ENCODE measurements at regions not wholly inside any gene's neighbourhood (a gene's known extent, or its start where the extent isn't known, plus 50 kb on each side); places are given as distances from the start of the nearest gene placed in this dataset.
A peak's percentile ranks its signal among the peaks of the same experiment; 100 is the strongest.

DNA sequence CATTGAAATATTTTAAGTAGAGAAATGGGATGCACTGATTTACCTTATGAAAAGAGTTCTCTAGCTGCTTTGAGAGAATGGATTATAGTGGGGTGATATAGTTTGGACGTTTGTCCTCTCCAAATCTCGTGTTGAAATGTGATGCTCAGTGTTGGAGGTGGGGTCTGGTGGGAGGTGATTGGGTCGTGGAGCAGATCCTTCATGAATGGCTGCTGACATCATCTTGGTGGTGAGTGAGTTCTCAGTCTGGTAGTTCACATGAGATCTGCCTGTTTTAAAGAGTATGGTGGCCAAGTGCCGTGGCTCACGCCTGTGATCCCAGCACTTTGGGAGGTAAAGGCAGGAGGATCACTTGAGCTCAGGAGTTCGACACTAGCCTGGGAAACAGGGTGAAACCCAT is 58.7 kb upstream of the SH3RF3 start:
- intact Hi-C loops (cut with DNase I), result no loop called here
- DNase-seq, result peak in 2 of 42 donors; percentile 10 to 21

DNA sequence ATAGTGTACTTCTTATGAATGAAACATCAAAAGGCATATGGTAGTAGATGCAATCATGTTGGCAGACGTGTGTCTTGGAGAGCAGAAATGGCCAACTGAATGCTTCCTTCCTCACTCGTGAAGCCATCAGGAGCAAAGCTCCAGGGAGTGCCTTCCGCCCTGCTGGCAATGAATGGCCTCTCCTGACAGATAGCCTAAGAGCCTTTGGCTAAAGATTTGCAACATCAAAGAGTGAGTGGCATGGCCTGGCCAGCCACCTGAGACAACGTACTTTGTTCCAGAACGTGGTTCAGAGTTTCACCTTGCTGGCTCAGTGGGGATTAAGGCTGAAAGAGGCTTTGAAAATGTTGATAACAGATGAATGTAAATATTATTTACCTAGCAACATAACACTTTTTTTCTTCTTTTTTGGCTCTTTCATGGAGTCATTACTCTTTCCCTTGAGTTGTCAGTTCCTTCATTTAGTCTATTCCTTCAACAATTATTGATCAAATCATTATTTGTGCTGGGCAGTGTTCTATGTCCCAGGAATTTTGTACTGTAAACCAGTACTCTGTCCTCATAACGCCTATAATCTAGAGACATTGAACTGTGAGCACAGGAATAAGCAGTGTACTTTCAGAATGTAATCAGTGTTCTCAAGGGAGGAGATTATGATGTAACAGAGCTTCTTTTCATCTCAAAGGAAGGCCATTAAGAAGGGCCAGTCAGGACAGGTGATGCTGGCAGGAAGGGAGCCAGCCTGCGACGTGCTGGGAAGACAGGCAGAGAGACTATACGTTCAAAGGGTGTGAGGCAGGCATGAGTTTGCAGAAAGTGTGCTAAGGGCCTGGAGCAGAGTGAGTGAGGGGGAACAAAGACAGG is 59.4 kb upstream of the SH3RF3 start:
- peak in 1 of 42 donors; percentile 20 for DNase-seq
- intact Hi-C loops (cut with DNase I), result no loop called here

DNA sequence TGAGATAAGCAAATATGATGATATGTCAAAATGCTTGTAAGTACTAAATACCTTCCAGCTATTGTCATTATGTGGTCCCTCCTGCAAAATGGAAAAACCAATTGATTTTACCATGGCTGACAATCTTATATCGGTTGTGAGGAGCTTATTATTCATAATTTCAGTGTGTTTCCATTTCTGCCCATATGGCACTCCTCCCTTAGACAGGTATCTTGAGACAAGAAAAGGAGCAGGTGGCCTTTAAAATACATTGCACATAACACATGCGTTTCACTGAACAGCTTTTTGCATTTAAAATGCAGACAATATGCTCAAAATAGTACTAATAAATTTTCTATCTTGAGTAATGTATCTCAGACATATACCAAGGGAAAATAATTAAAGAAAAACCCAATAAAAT is 60.2 kb upstream of the SH3RF3 start:
- intact Hi-C loops (cut with DNase I), result no loop called here
- no peak for DNase-seq

DNA sequence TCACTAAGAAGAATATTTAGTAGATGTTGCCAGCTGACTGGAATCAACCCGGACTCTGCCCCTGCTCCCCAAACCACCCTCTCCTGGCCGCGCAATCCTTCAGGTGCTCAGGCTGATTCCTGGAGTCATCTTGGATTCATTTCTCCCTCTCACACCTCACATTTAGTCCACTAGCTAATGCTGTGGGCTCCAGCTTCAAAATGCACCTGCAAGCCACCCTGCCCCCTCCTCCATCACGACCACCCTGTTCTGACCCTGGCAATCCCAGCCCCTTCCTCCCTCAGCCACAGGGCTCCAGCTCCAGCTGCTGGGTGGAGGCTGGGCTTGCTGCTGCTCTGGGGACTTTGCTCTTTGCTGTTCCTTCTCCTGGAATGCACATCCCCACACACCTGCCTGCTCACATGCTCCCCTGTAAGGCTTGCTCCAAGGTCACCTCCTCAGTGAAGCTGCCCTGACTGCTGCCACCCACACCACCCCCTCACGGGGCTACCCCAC is 61.3 kb upstream of the SH3RF3 start:
- intact Hi-C loops (cut with DNase I), result no loop called here
- no peak for DNase-seq

DNA sequence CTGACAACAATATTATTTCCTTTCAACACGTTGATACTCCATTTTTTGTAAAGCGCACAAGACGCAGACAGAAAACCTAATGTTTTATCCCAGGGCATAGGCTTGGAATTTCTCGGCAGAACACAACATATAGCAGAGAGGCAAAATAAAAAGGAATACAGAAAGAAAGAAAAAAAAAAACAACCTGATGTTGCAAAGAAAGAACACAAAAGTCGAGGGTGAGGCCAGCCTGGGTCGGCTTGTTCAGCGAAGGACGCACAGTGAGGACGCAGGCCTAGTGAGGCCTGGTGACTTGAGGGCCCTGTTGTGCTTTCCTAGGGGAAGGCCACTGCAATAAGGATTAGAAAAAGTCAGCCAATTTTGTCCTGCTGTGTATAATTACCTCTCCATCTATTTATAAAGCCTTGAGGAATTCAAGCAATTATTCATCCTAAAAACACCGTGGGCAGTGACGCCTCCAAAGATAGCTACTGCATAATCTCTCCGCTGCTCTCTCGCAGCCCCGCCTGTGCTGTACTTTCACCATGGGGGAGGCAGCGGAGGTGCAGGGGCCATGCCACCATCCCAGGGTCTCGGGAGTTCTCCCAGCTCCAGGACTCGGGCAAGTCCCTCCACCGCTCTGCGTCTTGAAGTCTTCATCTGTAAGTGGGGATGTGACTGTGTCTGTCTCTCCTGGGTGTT is 61.9 kb upstream of the SH3RF3 start:
- peak in 38 of 42 donors; percentile 5 to 78 (median 39) for DNase-seq
- intact Hi-C loops (cut with DNase I), result no loop called here

DNA sequence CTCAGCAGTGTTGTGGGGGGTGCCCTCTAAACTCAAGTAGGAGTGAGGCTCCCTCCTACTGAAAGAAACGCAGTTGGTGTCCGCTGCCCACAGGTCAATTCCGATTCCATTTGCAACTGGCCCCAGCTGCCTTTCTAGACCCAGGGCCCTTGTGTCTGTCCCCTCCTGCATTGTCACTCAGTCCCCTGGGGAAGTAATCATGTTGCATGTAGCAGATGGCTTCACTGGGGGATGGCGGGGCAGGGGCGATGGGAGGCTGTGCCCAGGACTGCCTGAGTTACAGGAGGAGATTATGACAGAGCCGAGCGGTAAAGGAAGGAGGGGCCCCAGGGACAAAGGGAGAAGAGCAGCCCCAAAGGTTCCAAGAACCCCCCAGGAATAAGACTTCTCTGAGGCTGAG is 62.5 kb upstream of the SH3RF3 start:
- intact Hi-C loops (cut with DNase I), result no loop called here
- peak in 2 of 42 donors; percentile 25 to 31 for DNase-seq

DNA sequence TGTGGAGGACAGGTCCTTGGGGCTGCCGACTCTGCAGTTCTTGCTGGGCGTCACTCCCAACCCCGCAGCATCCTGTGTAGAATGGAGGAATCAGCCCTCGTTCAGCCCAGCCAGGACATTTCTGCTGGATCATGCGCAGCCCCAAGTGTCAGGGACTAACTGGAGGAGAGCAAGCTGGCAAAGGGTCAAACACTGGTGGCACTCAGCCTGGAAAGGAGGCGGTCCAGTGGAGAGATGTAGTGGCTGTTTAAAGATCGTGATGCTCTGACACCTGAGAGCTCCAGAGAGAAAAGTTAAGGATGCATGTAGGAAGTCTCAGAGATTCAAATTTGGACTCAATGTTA is 63.6 kb upstream of the SH3RF3 start:
- DNase-seq, result peak in 21 of 42 donors; percentile 9 to 51 (median 25)
- intact Hi-C loops (cut with DNase I), result no loop called here

DNA sequence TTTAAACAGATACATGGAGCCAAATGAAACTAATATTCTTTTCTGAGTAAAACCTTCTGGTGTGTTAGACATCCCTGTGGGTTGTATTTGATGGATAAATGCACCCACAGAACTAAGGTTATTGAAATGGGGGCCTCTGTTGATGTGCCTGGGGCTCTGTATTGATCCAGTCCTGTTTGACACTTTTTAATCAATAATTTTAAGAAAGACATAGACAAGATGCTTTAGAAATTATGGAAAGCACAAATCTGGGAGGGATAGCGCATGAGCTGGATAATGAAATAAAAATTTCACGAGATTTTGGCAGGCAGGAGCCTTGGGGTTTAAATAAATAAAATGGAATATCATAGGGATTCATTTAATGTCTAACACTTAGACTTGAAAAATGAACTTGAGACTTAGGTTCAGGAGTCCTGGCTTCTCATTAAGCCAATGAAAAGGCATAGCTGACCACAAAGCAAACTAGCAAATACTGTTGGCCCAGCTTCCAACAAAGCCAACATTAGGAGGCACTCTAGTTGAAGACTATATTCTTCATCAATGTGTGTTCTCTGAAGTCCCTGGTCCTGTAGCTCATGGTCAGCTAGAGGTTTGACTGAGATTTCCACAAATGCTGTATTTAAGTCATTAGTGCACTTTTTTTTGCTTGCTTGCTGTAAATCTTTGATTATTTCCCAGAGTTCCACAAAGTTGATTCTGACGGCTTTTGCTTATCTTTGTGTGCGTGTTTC is 64.2 kb upstream of the SH3RF3 start:
- intact Hi-C loops (cut with DNase I), result no loop called here
- DNase-seq, result no peak

DNA sequence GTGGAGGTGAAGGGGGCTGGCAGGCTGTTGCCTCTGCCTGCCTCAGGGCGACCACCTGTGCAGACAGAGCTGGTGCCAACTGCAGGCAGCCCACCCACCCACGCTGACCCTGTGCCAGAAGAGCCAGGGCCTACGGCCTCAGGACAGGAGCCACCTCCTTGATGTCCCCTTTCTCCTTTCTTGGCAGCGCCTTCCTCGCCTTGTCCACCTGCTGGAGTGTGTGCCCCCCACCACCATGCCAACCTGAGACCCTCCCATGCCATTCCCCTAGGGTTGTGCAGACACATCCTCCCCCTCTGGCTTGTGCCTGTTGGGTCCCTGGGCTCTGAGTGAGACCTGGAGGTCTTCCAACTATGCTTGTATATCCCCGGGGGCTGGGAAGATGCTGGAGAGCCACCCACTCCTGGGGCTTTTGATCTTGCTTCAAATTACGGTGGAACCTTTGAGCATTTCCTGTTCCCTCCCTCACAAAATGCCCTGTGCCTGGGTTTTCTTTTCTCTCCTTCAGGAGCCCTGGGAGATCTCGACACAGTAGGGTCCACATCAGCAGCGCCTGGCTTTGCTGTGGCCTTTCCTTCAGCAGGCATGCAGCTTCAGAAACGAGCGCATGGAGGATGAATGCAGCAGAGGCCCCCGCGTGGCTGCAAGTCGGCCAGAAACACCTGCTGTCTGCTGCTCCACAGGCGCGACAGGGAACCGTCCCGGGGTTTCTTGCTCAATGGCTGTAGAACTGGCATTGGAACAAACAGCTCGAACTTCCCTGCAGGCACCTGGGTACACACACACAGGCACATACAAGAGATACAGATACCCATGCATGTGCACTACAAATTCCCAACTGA is 65.9 kb upstream of the SH3RF3 start:
- peak in 1 of 42 donors; percentile 37 for DNase-seq
- intact Hi-C loops (cut with DNase I), result no loop called here

DNA sequence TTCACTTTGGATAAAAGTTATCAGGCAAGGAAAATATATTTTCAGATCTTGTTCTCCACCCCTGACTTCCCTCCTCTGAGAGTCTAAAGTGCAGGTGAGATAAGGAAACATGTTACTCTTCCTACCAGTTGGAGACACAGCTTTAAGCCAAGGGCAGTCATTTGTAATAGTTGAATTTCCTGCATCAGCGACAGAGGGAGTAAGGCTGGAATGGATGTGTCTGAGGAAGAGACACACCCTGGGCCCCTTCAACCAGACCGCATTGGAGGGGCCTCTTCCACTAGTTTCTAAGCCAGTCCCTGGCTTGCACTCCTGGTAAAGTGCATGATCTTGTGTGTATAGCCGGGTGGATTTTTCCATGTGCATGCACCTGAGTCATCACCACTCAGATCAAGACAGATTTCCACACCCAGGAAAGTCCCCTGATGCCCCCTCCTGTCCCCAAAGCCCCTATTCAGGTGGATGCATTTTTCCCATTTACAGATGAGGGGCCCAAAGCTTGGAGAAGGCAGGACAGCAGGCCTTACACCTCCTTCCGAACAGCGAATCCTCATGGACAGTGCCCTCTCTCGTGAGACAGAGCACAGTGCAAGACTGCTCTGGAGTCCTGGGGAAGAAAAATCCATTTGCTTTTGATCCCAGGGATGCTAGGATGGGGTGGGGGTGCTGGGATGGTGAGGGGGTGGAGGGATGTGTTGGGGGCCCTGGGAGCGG is 66.7 kb upstream of the SH3RF3 start:
- intact Hi-C loops (cut with DNase I), result no loop called here

DNA sequence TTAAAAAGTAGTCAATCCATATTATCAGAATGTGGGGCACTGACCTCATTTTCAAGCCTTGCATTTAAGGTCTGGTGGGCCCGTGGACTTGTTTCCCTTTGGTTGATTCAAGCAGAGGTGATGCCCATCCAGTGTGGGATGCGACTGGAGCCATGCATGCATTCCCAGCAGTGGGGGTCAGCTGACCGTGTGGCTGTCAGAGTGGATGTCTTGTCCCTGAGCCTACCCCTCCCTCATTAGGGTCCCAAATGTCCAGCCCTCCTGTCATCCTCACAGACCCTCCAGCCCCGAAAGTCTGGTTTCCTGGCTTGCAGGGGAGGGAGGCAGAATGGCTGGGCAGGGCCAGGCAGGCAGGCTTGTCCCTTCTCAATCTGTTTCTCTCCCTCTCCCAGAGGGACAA is 67.3 kb upstream of the SH3RF3 start:
- no peak for DNase-seq
- intact Hi-C loops (cut with DNase I), result no loop called here

More for the DNA sequence above, 66.7 kb upstream of the SH3RF3 start:
- no peak for DNase-seq

DNA sequence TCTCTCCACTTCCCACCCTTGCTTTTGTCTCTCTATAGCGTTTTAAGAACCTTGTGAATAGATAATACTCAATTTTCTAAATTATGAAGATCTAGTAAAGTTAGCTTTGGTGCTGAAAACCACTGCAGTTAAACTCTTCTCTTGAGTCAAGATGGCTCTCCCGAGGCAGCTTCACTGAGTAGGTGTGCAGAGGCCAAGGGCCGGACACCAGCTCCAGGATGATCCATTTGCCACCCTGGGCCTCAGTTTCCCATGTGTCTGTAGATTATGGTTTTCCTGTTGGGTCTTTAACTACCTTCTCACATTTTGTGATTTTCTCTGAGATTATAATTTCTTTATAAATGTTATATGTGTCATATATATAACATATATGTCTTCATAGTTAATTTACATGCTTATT is 68.5 kb upstream of the SH3RF3 start:
- DNase-seq, result no peak
- intact Hi-C loops (cut with DNase I), result no loop called here

DNA sequence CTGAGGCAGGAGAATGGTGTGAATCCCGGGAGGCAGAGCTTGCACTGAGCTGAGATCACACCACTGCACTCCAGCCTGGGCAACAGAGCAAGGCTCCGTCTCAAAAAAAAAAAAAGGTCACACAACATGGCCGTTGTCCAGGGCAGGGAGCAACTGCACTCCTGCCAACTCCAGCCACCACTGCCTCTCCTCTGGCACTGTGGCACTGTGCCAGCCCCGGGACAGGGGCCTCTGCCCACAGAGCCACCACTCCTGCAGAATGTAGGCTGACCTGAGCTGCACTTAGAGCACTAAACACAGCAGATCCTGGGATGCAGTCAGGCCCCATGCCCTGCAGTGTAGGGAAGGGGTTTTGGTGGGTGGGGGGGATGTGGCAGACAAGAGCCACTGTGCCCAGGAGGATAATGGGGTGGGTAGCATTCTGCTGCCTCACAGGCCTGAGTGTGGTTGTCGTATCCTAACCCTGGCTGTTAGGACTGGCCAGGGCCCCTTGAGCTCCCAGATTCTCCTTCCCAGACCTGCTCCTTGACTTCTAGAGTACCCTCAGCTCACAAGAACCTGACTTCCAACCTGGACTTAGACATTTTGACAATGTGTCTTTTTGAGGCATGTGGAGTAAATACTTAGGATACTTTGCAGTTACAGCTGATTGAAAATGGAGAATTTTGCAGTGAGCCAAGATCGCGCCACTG is 69.4 kb upstream of the SH3RF3 start:
- peak in 1 of 42 donors; percentile 13 for DNase-seq
- intact Hi-C loops (cut with DNase I), result no loop called here

DNA sequence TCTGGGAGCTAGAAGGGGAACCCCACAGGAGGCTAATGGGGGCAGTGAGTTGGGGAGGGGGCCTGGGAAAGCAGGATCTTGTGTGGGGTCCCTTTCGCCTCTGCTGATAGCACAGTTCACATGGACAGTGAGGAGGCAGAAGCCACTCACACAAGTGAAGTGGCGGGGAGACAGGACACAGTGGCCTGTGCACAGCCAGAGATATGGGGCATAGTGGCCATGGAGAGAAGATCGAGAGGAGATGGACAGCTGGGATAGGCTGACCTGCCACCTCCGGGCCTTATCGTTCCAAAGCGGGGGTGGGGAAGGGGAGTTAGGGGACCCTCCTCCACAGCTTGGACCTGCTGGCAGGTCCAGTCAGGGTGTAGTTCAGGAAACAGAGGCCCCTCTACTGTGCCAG is 69.8 kb upstream of the EDAR start:
- intact Hi-C loops (cut with DNase I), result no loop called here
- no peak for DNase-seq

DNA sequence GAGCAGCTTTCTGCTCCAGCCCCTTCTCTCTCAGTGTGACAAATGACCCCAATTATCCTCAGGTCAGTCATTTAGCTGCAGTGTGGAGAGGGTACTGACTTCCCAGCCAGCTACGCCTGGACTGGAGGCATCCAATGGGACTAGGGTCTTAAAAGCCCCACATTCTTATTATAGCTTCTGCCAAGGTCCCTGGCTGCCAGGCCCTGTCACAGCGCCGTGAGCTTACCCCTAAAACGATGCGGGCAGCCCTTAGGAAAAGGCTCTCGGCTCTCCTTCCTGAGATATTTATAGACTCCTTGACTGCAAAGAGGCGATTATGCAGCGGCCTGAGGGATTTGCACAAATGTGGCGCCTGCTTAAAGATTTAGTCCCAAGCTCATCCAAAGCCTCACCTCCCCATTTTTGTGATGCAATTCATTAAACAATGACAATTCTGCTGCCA is 69.2 kb upstream of the EDAR start:
- intact Hi-C loops (cut with DNase I), result no loop called here
- no peak for DNase-seq

DNA sequence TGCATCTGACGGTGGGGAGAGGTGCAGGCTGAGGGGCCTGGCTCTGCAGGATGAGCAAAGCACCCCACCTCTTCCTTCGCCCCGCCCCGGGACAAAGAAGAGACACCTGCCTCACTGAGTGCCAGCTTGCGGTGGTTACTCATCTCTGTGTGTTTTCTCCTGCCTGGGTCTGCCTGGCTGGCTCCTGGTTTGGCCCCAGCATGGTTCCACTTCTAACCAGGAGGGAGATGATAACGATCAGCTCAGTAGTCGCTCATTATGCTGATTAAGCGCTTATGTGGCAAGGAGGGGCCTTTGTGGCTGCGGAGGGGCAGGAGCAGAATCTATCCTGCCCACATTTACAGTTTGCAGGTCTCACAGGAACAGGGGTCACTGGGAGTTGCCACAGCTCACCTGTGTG is 68.7 kb upstream of the EDAR start:
- intact Hi-C loops (cut with DNase I), result no loop called here
- no peak for DNase-seq

DNA sequence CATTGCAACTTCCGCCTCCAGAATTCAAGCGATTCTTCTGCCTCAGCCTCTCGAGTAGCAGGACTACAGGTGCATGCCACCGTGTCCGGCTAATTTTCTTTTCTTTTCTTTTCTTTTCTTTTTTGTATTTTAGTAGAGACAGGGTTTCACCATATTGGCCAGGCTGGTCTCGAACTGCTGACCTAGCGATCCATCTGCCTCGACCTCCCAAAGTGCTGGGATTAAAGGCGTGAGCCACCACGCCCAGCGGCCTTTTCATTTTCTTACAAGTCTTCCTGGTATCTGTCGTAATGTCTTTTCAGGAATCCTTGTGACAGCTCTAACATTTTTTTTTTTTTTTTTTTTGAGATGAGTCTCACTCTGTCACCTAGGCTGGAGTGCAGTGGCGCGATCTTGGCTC is 66.4 kb upstream of the EDAR start:
- DNase-seq, result no peak
- intact Hi-C loops (cut with DNase I), result no loop called here

DNA sequence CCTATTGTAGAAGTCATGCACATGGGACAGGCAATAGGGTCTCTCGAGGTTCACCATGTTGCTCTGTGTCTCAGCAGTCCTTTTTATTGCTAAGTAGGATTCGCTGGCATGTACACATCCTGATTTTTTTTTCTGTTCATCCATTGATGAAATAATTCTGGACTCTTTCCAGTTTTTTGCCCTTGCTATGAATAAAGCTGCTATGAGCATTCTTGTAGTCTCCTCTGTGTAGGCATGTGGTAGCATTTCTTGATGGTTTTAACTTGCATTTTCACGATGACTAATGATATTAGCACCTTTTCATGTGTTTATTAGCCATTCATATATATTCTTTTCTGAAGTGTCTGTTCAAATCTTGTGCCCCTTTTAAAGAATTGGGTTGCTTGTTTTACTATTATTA is 65.8 kb upstream of the EDAR start:
- intact Hi-C loops (cut with DNase I), result no loop called here

More for the DNA sequence above, 65.8 kb upstream of the EDAR start:
- DNase-seq, result no peak
